KOPT-K1 (cell line): ENCODE measurements at regions not wholly inside any gene's neighbourhood (a gene's known extent, or its start where the extent isn't known, plus 50 kb on each side); places are given as distances from the start of the nearest gene placed in this dataset.
"Not testable (repeated sequence)": the region's sequence is repeated elsewhere in the genome, so short reads cannot be mapped to it uniquely, and the experiment has no call there.

ENCODE experiments used
- H3K27ac ChIP-seq: fragments of 200-600 bp; sonication (generic); 2 replicates; pipeline ENCODE4 v1.5.1; 2016; ENCODE audit warnings: antibody characterized with exemption, mild to moderate bottlenecking, low read depth, low read length; ENCODE audit not compliant: poor library complexity, severe bottlenecking
- H3K36me3 ChIP-seq: fragments of 200-600 bp; sonication (generic); 2 replicates; pipeline ENCODE4 v1.5.1; 2017; ENCODE audit warnings: antibody characterized with exemption, mild to moderate bottlenecking, low read length, moderate library complexity; ENCODE audit not compliant: insufficient read depth
- H3K9me3 ChIP-seq: fragments of 200-600 bp; sonication (generic); 2 replicates; pipeline ENCODE4 v1.5.1; 2017; ENCODE audit warnings: antibody characterized with exemption, low read length, mild to moderate bottlenecking; ENCODE audit not compliant: insufficient read depth, poor library complexity, severe bottlenecking

DNA sequence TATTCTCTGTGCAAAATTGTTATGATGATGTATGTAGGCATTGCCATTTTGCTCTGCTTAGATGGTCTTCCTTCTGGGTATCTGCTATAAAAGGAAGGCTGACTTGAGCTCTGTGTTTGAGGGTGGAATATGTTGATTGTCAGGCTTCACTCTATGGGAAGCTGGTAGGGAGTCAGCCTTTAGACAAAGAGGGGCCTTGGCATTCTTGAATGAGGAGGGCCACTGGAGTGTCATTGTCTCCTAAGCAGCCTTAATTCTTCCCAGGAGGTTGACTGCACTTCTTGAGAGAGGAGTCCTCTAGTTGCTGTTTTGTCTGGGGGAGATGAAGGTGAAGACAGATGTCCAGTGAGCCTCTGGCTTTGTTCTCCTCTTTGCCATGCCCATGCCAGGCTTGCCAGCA, 266.8 kb downstream of the KCNRG start:
- peaks cover 13% of the 10 kb centered on the region for H3K9me3 ChIP-seq
- H3K36me3 ChIP-seq, result no peaks in the 10 kb centered on the region
- H3K27ac ChIP-seq, result no peak overlapping the region

DNA sequence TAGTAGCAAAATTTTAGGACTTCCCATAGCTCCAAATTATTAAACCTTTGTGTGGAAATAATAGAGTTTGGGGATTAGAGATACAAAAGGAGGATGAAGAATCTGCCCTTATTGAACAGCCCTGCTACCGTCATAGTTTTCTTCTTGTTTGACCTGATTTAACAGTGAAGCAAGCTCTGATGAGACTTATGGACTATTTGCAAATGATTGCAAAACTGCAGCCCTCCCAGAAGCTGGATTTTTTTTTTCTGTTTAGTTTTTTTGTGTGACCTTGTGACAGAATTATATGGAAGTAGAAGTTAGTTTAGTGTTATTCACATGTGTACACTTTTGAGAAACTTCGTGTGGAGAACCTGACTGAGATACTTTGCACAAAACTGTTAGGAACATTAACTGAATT, 267.8 kb downstream of the KCNRG start:
- Histone ChIP-seq H3K36me3 (no peaks in the 10 kb centered on the region), H3K27ac (no peak overlapping the region), H3K9me3 (peaks cover 9% of the 10 kb centered on the region)

DNA sequence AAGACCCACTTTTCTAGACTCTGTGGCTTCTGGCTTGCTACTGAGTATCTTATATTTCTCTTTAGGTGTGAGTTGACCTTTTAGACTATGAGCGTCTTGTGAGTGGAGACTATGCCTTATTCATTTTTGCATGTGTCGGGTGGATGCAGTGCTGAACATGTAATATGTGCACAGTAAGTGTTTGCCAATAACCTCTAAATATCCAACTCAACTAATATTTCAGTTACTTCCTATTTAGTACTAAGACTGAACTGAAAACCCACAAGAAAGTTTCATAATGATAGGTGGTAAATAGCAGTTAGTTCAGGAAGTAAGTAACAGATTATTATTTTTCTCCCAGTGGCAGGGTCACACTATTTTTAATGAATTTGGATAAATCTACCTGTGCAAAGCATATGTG, 269.3 kb downstream of the KCNRG start:
- Histone ChIP-seq H3K27ac (peak overlapping the region; percentile 54), H3K36me3 (no peaks in the 10 kb centered on the region), H3K9me3 (peaks cover 11% of the 10 kb centered on the region)

DNA sequence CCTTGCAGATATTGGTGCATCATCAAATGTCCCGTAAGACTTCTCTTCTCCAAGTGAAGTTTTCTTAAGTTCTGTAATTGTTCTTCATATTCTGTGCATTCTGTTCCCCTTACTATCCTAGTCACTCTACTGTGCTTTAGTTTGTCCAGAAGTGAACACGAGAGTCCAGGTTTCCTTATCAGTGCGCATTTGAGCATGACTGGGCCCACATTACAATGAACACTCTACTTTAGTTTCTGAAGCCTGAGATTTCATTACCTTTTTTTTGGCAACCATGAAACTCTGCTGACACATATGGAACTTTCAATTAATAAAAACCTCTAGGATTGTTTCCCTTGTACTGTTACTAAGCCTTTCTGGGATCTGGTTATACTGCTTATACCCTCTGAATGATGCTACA, 270.0 kb downstream of the KCNRG start:
- H3K27ac ChIP-seq, result peak overlapping the region; percentile 54
- peaks cover 15% of the 10 kb centered on the region for H3K9me3 ChIP-seq
- H3K36me3 ChIP-seq, result no peaks in the 10 kb centered on the region

DNA sequence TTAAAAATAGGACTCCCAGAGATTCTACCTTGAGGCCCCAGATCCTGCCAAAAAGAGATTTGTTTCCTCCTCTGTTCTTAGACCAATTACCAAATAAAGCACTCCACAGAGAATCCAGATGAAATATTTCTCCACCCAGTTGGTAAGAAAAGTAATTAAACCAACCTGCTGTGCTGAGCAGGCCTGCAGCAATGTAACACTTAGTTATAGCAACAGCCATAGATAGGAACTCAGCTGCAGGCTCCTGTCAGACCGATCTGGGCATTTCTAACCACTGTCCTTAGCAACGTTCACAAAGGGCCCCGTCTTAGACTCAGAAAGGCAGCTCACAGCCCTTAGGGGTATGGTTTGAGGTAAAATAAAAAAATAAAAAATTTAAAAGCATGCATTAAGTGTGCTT, 271.1 kb downstream of the KCNRG start:
- Histone ChIP-seq H3K27ac (peak overlapping the region; percentile 21), H3K9me3 (peaks cover 15% of the 10 kb centered on the region), H3K36me3 (no peaks in the 10 kb centered on the region)

DNA sequence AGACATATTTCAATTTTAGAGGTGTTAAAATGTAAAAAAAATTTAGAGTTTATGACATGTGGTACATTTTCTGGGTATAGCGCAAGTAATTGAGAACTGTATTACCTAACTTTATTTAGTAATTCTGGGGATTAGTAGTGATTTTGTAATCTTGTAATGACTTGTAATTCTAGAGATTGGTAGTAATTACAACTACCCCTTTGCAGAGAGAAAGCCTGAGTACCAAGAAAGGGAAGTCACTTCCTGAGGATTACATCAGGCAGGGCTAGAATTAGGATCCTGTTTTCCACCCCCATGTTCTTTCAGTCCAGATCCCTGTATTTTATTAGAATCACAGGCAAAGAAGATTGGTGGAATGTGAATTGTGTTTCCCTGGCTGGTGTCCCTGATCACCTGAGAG, 274.9 kb downstream of the KCNRG start:
- Histone ChIP-seq H3K27ac (no peak overlapping the region), H3K9me3 (peaks cover 9% of the 10 kb centered on the region), H3K36me3 (no peaks in the 10 kb centered on the region)

DNA sequence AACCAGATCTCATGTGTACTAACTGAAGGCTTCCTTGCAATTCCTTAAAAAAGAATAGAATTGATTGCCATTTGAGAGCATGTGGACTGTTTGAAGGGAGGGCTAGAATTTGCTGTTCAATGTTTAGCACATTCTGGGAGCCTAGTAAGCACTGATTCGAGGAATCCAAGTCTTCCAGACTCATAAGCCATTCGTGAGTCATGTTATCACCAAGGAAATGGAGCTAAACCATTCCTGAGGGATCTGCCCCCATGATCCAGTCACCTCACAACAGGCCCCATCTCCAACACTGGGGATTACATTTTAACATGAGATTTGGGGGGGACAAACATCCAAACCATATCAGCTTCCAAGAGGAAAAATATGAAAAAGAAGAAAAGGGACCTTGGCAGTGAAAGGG, 276.4 kb downstream of the KCNRG start:
- H3K36me3 ChIP-seq, result no peaks in the 10 kb centered on the region
- H3K9me3 ChIP-seq, result peaks cover 9% of the 10 kb centered on the region
- H3K27ac ChIP-seq, result no peak overlapping the region

DNA sequence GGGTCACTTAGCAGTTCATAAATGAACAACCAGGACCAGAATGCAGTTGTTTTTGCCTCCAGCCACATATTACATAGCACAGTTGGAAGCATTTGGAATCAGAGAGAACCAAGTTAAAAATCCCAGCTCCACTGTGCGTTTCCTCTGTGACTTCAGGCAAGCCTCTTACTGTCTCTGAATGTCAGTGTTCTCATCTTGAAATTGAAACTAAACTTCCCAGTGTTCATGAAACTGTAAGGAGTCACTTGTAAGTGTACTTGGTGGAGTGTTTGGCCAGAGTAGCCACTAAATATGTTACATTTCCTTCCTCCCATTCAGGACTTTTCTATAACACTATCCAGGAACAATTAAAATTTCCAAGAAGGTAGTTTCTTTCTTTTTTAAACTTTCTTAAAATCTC, 276.8 kb downstream of the KCNRG start:
- no peaks in the 10 kb centered on the region for H3K36me3 ChIP-seq
- peaks cover 9% of the 10 kb centered on the region for H3K9me3 ChIP-seq
- H3K27ac ChIP-seq, result no peak overlapping the region

DNA sequence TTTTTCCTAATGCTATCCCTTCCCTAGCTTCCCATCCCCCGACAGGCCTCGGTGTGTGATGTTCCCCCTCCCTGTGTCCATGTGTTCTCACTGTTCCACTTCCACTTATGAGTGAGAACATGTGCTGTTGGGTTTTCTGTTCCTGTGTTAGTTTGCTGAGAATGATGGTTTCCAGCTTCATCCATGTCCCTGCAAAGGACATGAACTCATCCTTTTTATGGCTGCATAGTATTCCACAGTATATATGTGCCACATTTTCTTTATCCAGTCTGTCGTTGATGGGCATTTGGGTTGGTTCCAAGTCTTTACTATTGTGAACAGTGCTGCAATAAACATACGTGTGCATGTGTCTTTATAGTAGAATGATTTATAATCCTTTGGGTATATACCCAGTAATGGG, 279.2 kb downstream of the KCNRG start:
- not testable (repeated sequence) for H3K9me3 ChIP-seq, H3K27ac ChIP-seq, H3K36me3 ChIP-seq

DNA sequence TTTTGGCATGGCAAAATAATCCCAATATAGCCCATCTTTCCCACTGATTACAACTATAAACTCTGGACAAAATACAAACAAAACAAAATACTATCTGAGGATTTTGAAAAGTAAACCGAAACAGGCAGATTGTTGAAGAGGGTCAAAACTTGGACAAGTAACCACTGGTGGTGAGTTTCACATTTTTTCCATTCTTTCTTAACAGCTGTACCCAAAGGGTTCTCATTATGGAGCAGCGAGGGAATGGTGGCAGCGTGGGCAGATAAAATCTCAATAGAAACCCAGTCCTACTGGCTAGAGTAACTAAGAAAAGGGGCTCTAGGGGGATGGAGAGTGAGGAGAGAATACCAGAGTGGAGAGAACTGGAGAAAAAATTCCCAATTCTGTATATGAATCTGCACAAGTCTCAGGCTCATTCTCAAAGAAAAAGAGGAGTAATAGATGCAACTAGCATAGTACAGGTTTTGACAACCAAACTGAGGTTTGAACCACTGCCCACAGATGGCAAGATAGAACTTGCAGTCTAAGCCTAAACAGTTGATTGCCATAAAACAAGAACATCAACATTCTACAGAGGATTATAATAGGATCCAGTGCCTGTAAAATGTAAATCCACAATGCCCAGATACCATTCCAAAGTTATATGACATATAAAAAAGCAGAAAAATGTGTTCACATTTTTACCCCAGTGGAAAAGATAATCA, 284.5 kb downstream of the KCNRG start:
- Histone ChIP-seq H3K27ac (no peak overlapping the region), H3K9me3 (no peaks in the 10 kb centered on the region), H3K36me3 (no peaks in the 10 kb centered on the region)

DNA sequence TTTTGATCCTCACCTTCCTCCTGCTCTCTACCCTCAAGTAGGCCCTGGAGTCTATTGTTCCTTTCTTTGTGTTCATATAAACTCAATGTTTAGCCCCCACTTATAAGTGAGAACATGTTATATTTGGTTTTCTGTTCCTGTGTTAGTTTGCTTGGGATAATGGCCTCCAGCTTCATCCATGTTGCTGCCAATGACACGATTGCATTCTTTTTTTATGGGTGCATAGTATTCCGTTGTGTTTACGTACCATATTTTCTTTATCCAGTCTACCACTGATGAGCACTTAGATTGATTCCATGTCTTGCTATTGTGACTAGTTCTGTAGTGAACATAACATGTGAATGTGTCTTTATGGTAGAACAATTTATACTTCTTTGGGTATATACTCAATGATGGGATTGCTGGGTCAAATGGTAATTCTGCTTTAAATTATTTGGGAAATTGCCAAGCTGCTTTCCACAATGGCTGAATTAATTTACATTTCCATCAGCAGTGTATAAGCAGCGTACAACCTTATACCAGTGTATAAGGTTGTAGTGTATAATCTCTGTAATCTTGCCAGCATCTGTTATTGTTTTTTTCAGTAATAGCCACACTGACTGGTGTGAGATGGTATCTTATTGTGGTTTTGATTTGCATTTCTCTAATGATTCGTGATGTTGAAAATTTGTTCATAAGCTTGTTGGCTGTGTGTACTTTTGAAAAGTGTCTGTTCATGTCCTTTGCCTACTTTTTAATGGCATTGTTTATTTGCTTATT, 288.9 kb downstream of the KCNRG start:
- peaks cover 13% of the 10 kb centered on the region for H3K9me3 ChIP-seq
- H3K36me3 ChIP-seq, result no peaks in the 10 kb centered on the region
- no peak overlapping the region for H3K27ac ChIP-seq

DNA sequence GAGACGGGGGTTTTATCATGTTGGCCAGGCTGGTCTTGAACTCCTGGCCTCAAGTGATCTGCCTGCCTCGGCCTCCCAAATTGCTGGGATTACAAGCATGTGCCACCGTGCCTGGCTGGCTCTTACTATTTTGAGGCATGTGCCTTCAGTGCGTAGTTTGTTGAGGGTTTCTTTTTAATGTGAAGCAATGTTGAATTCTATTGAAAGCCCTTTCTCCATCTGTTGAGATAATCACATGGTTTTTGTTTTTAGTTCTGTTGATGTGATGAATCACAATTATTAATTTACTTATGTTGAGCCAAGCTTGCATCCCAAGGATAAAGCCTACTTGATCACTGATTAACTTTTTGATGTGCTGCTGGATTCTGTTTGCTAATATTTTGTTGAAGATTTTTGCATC, 290.9 kb downstream of the KCNRG start:
- H3K36me3 ChIP-seq, result no peaks in the 10 kb centered on the region
- no peak overlapping the region for H3K27ac ChIP-seq
- H3K9me3 ChIP-seq, result peaks cover 13% of the 10 kb centered on the region

DNA sequence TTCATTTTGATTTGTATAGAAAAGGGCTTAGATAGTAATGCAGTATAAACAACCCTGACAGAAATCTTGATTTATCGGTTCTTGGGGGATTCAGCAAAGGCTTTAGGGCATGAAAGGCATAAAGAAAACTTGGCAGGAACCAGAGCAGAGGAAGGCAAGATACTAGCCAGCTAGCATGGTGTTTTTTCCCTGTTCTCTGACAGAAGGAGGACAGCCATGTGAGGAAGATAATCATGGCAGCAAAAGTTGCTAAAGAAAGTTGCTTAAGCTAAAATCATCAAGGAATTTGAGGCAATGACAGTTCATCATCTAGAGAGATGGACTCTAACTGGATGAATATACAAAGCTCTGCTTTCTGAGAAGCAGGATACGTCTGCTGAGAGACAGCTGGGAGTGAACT, 294.1 kb downstream of the KCNRG start:
- peak overlapping the region; percentile 64 for H3K27ac ChIP-seq
- H3K9me3 ChIP-seq, result peaks cover 13% of the 10 kb centered on the region
- no peaks in the 10 kb centered on the region for H3K36me3 ChIP-seq

DNA sequence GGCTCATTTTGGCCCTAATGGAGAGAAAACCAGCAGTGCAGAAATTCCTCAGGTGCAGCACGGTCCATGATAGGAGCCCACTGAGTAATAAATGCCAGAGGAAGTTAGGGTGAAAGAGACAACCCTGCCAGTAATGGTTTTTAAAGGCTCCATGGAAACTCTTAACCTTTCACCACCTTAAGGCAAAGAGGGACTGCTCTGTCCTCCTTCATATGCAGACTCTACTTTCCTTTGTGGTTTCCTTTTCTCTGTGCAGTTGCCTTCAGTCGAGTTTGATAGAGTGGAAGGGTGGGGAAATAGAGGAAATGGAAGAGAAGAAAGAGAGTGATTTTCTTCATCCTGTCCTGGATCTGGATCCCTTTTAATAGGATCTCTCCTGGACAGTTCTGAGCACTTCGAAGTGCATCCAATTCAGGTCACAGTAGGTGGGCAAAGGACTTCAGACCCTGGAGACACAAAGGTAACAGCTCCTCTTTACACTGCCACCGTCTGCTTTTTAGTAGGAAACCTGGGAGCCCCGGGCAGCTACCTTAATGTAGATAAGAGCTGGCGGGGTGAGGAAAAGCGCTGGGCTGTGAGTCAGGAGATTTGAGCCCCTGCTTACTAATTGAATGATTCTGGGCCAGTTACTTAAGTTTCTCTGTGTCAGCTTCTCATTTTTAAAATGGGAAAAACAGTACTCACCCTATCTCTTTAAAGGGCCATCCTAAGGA, 294.8 kb downstream of the KCNRG start:
- H3K9me3 ChIP-seq, result peaks cover 13% of the 10 kb centered on the region
- no peaks in the 10 kb centered on the region for H3K36me3 ChIP-seq
- H3K27ac ChIP-seq, result peak overlapping the region; percentile 64

DNA sequence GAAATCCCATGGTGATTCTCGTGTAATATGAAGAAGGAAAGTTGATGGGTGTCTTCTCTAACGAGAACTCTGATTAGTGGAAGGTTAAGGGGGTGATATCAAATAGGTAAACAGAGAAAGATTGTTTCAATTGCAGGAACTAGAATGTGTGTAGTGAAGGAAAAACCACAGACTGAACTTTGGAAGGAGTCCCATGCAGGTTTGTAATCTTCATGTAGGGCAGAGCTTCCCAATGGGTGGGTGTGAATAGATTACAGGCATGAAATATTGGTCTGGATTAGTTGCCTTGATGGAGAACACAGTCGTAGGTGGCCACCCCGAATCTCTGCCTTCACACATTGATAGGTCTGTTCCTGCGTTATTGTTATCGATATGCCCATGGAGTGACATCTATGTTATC, 295.5 kb downstream of the KCNRG start:
- peak overlapping the region; percentile 64 for H3K27ac ChIP-seq
- H3K9me3 ChIP-seq, result peaks cover 13% of the 10 kb centered on the region
- H3K36me3 ChIP-seq, result no peaks in the 10 kb centered on the region
